H1 (cell line): ENCODE measurements at regions not wholly inside any gene's neighbourhood (a gene's known extent, or its start where the extent isn't known, plus 50 kb on each side); places are given as distances from the start of the nearest gene placed in this dataset.

ENCODE experiments used
- CTCF ChIA-PET: fragments of 300-600 bp; sonication (Branson Sonifier 250); formaldehyde crosslinking; loops from one replicate; lab custom pipeline; 2021; ENCODE audit not compliant: partially characterized antibody; lab: Charles Lee
- POLR2A ChIA-PET: fragments of 300-600 bp; sonication (Branson Sonifier 250); formaldehyde crosslinking; loops from one replicate; lab custom pipeline; 2021; ENCODE audit warnings: inconsistent platforms; ENCODE audit not compliant: partially characterized antibody; lab: Charles Lee
- DNase-seq, 2 experiments: peaks; one replicate each; pipeline versions ENCODE4 v3.0.0 to v3.0.0-alpha.2; 2010 to 2022; ENCODE audit warnings: low spot score in 2 of 2, low read depth in 1 of 2, mixed read lengths in 1 of 2
- FAIRE-seq: peaks from 2 replicates; lab custom pipeline; 2011; peaks lifted over from hg19 to GRCh38; lab: Jason Lieb, UNC
- H2AFZ ChIP-seq: 2 replicates; pipeline ENCODE4 v1.8.1; 2012; ENCODE audit warnings: low read length, inconsistent platforms
- H2AK5ac ChIP-seq: 2 replicates; pipeline ENCODE4 v1.6.1; 2013; ENCODE audit warnings: low read depth, low read length
- H2BK120ac ChIP-seq: replicated peaks from 2 replicates; pipeline ENCODE3; 2013; ENCODE audit warnings: low read depth, low read length, inconsistent platforms
- H2BK12ac ChIP-seq: 2 replicates; pipeline ENCODE4 v1.6.1; 2013; ENCODE audit warnings: low read depth, low read length
- H2BK15ac ChIP-seq: 2 replicates; pipeline ENCODE4 v1.6.1; 2013; ENCODE audit warnings: low read length
- H2BK20ac ChIP-seq: 2 replicates; pipeline ENCODE4 v1.6.1; 2013; ENCODE audit warnings: low read length
- H2BK5ac ChIP-seq: 2 replicates; pipeline ENCODE4 v1.6.1; 2013; ENCODE audit warnings: low read depth, low read length
- H3K14ac ChIP-seq: 2 replicates; pipeline ENCODE4 v1.6.1; 2013; ENCODE audit warnings: inconsistent platforms; ENCODE audit not compliant: insufficient read length
- H3K18ac ChIP-seq: 2 replicates; pipeline ENCODE4 v1.6.1; 2013; ENCODE audit warnings: low read length; ENCODE audit errors: extremely low read depth
- H3K23ac ChIP-seq: 2 replicates; pipeline ENCODE4 v1.6.1; 2013; ENCODE audit warnings: inconsistent platforms; ENCODE audit not compliant: insufficient read length
- H3K23me2 ChIP-seq: 2 replicates; pipeline ENCODE4 v1.6.1; 2013; ENCODE audit warnings: low read depth, low read length
- H3K27ac ChIP-seq: 2 replicates; pipeline ENCODE4 v1.6.1; 2011; ENCODE audit warnings: low read depth, low read length, inconsistent platforms
- H3K27me3 ChIP-seq, 4 experiments: replicated peaks in 1 of 4; 1 replicate in 1 of 4; 2 replicates in 3 of 4; pipeline versions ENCODE4 v1.6.1 to v1.8.1; 2011 to 2013; ENCODE audit warnings: low read length in 3 of 4, mild to moderate bottlenecking in 3 of 4, inconsistent platforms in 2 of 4, mixed read lengths in 2 of 4, moderate library complexity in 1 of 4; ENCODE audit not compliant: control insufficient read depth in 3 of 4, insufficient read depth in 3 of 4; ENCODE audit errors: extremely low read depth in 1 of 4
- H3K36me3 ChIP-seq, 4 experiments: 2 replicates each; pipeline versions ENCODE4 v1.6.1 to v1.8.1; 2011 to 2013; ENCODE audit warnings: mild to moderate bottlenecking in 4 of 4, low read length in 3 of 4, moderate library complexity in 2 of 4, control low read depth in 1 of 4, inconsistent platforms in 1 of 4; ENCODE audit not compliant: insufficient read depth in 4 of 4, control insufficient read depth in 2 of 4
- H3K4ac ChIP-seq: replicated peaks from 2 replicates; pipeline ENCODE3; 2013; ENCODE audit warnings: low read length, low read depth, mixed read lengths, inconsistent platforms; ENCODE audit not compliant: insufficient read length
- H3K4me1 ChIP-seq, 4 experiments: replicated peaks in 1 of 4; 1 replicate in 1 of 4; 2 replicates in 3 of 4; pipeline versions ENCODE4 v1.6.1 to v1.8.1; 2011 to 2013; ENCODE audit warnings: low read length in 3 of 4, inconsistent platforms in 2 of 4, mixed read lengths in 1 of 4; ENCODE audit not compliant: insufficient read depth in 4 of 4, control insufficient read depth in 3 of 4
- H3K4me2 ChIP-seq, 2 experiments: 2 replicates each; pipeline versions ENCODE4 v1.6.1 to v1.8.1; 2011 to 2013; ENCODE audit warnings: low read depth in 2 of 2, low read length in 2 of 2, control low read depth in 1 of 2, inconsistent platforms in 1 of 2, mild to moderate bottlenecking in 1 of 2; ENCODE audit not compliant: insufficient read depth in 1 of 2
- H3K4me3 ChIP-seq, 4 experiments: fragments of 200-600, 300-600 bp in 1 of 4; sonication (generic), shearing (Covaris generic), sonication (Bioruptor Twin) in 1 of 4; 2 replicates each; pipeline versions ENCODE4 v1.5.1 to v1.8.1; 2011 to 2016; ENCODE audit warnings: low read length in 4 of 4, low read depth in 3 of 4, control low read depth in 2 of 4, inconsistent platforms in 2 of 4, mild to moderate bottlenecking in 2 of 4, mixed read lengths in 1 of 4, moderate library complexity in 1 of 4; ENCODE audit not compliant: insufficient read depth in 2 of 4; ENCODE audit errors: extremely low read depth in 1 of 4
- H3K56ac ChIP-seq: replicated peaks from 2 replicates; pipeline ENCODE3; 2013; ENCODE audit warnings: low read depth, mild to moderate bottlenecking, mixed read lengths, low read length, inconsistent platforms; ENCODE audit not compliant: insufficient read length
- H3K79me1 ChIP-seq: 2 replicates; pipeline ENCODE4 v1.6.1; 2013; ENCODE audit warnings: low read depth, low read length, control low read depth
- H3K79me2 ChIP-seq, 2 experiments: 2 replicates each; pipeline versions ENCODE4 v1.6.1 to v1.8.1; 2012 to 2013; ENCODE audit warnings: low read length in 2 of 2, mild to moderate bottlenecking in 2 of 2, inconsistent platforms in 1 of 2; ENCODE audit not compliant: insufficient read depth in 2 of 2, control insufficient read depth in 1 of 2
- H3K9ac ChIP-seq, 4 experiments: replicated peaks in 1 of 4; 1 replicate in 1 of 4; 2 replicates in 3 of 4; pipeline versions ENCODE4 v1.6.1 to v1.8.1; 2011 to 2013; ENCODE audit warnings: low read depth in 3 of 4, low read length in 3 of 4, control low read depth in 2 of 4, mild to moderate bottlenecking in 2 of 4, moderate library complexity in 2 of 4, inconsistent platforms in 1 of 4; ENCODE audit errors: extremely low read depth in 1 of 4
- H3K9me3 ChIP-seq, 2 experiments: 2 replicates each; pipeline versions ENCODE4 v1.6.1 to v1.8.1; 2012 to 2013; ENCODE audit warnings: mild to moderate bottlenecking in 2 of 2, moderate library complexity in 2 of 2, control low read depth in 1 of 2, inconsistent platforms in 1 of 2, low read depth in 1 of 2, low read length in 1 of 2, mixed read lengths in 1 of 2; ENCODE audit not compliant: insufficient read depth in 2 of 2
- H4K20me1 ChIP-seq, 2 experiments: replicated peaks in 1 of 2; 2 replicates each; pipeline versions ENCODE3 to v1.8.1; 2011 to 2013; ENCODE audit warnings: inconsistent platforms in 2 of 2, low read length in 2 of 2, mild to moderate bottlenecking in 1 of 2; ENCODE audit not compliant: insufficient read depth in 2 of 2, control insufficient read depth in 1 of 2
- H4K5ac ChIP-seq: 2 replicates; pipeline ENCODE4 v1.6.1; 2013; ENCODE audit warnings: low read length, low read depth, mixed read lengths, inconsistent platforms; ENCODE audit not compliant: insufficient read length
- H4K8ac ChIP-seq: 2 replicates; pipeline ENCODE4 v1.8.0; 2013; ENCODE audit warnings: mild to moderate bottlenecking, moderate library complexity, low read length, inconsistent platforms; ENCODE audit not compliant: insufficient read depth; ENCODE audit errors: extremely low read depth
- H4K91ac ChIP-seq: replicated peaks from 2 replicates; pipeline ENCODE3; 2013; ENCODE audit warnings: low read length, mixed read lengths, inconsistent platforms; ENCODE audit not compliant: insufficient read length
- CREB1 ChIP-seq: IDR thresholded peaks from 2 replicates; pipeline ENCODE4 v1.6.1; 2012; ENCODE audit warnings: inconsistent platforms
- CTCF ChIP-seq, 3 experiments: IDR thresholded peaks; 1 replicate in 2 of 3; 2 replicates in 1 of 3; pipeline versions ENCODE4 v1.5.1 to v1.6.1; 2011; ENCODE audit warnings: low read length in 3 of 3, mild to moderate bottlenecking in 3 of 3, inconsistent platforms in 2 of 3, low read depth in 1 of 3, moderate library complexity in 1 of 3; ENCODE audit not compliant: insufficient read depth in 1 of 3; ENCODE audit errors: control extremely low read depth in 1 of 3
- EZH2 ChIP-seq: fragments of 200-600 bp; sonication (generic); IDR thresholded peaks from 2 replicates; pipeline ENCODE4 v1.7.1; 2012; ENCODE audit warnings: low read depth, mild to moderate bottlenecking, moderate library complexity, low read length, inconsistent platforms; ENCODE audit not compliant: severe bottlenecking
- NRF1 ChIP-seq: IDR thresholded peaks from 2 replicates; pipeline ENCODE4 v1.6.1; 2011; ENCODE audit warnings: mild to moderate bottlenecking, low read depth, low read length, improper control_type of control experiment
- RNF2 ChIP-seq: fragments of 200-900, 300-1000 bp; sonication (generic); IDR thresholded peaks from 2 replicates; pipeline ENCODE4 v1.7.1; 2016; ENCODE audit warnings: borderline replicate concordance, low read depth, mild to moderate bottlenecking, antibody characterized with exemption, low read length; ENCODE audit not compliant: poor library complexity, severe bottlenecking; ENCODE audit errors: missing control alignments
- TEAD4 ChIP-seq: IDR thresholded peaks from 2 replicates; pipeline ENCODE4 v1.6.1; 2012; ENCODE audit warnings: low read depth, low read length, inconsistent platforms, mixed read lengths
- YY1 ChIP-seq: IDR thresholded peaks from 2 replicates; pipeline ENCODE4 v1.6.1; 2011; ENCODE audit warnings: low read depth, mild to moderate bottlenecking, low read length
- WGBS, 2 experiments: shearing (Covaris generic) in 1 of 2; methylation state at CpG; one replicate each; pipeline versions ENCODE4 v1.1.6 to v1.1.7; 2013 to 2015; ENCODE audit warnings: low lambda C conversion rate in 2 of 2, mixed read lengths in 2 of 2, inconsistent platforms in 1 of 2, low coverage in 1 of 2, missing lambda C conversion rate in 1 of 2; ENCODE audit not compliant: insufficient replicate concordance in 2 of 2, insufficient coverage in 1 of 2, insufficient read length in 1 of 2; ENCODE audit errors: extremely low coverage in 1 of 2, missing lambda C conversion rate in 1 of 2; 5-methylcytosine and 5-hydroxymethylcytosine counted together
- TF ChIP-seq, protein P1 (sequence below): IDR thresholded peaks from 2 replicates; pipeline ENCODE4 v1.6.1; 2011; ENCODE audit warnings: low read depth, mild to moderate bottlenecking, low read length; ENCODE audit not compliant: insufficient read depth

GRCh38 chr7:131008840-131009711 lies 275.1 kb upstream of the KLF14 start:
- no peaks in the 10 kb centered on the region; a peak in 1 of 7 replicates for H3K27me3 ChIP-seq
- H3K9me3 ChIP-seq = no peaks in the 10 kb centered on the region
- no peak overlapping the region for H3K4me3 ChIP-seq
- H3K79me2 ChIP-seq = 0 out of 4 replicates have a peak, but pooled peaks cover 0 to 4% of the 10 kb centered on the region in 2 experiments
- H2BK5ac ChIP-seq = no peak overlapping the region
- H3K23me2 ChIP-seq = no peaks in the 10 kb centered on the region
- H2AK5ac ChIP-seq = no peak overlapping the region
- H2AFZ ChIP-seq = no peak overlapping the region
- no peak overlapping the region for H3K27ac ChIP-seq
- H3K4me1 ChIP-seq = peaks cover 0 to 4% (median 2%) of the 10 kb centered on the region in 4 experiments; a peak in 6 of 7 replicates
- no peak overlapping the region for H2BK15ac ChIP-seq
- no peak overlapping the region for H3K23ac ChIP-seq
- H3K36me3 ChIP-seq = no peaks in the 10 kb centered on the region
- no peak overlapping the region for H2BK12ac ChIP-seq
- no peak overlapping the region for H3K14ac ChIP-seq
- H3K56ac ChIP-seq = no peak overlapping the region
- no peak overlapping the region for H3K9ac ChIP-seq
- peaks cover 0 to 2% of the 10 kb centered on the region in 2 experiments for H4K20me1 ChIP-seq
- no peak overlapping the region for H4K8ac ChIP-seq
- H3K4me2 ChIP-seq = no peak overlapping the region
- H2BK20ac ChIP-seq = no peak overlapping the region
- 87% methylated on average over 5 of the region's 5 CpGs; no CpG with 5 or more reads in 1 of the 2 experiments for WGBS, 2 experiments
- POLR2A ChIA-PET = no interaction called here
- no peak overlapping the region for H4K91ac ChIP-seq
- H3K79me1 ChIP-seq = no peaks in the 10 kb centered on the region; the same call in 1 of the 2 replicates
- CTCF ChIA-PET = interaction anchor here (0.7 to 1.6 kb wide), 5 partner anchors 19 to 134 kb away, joined by 3 to 10 read pairs (median 4); no protein-coding TSS in a partner anchor
- H3K4ac ChIP-seq = no peak overlapping the region
- H2BK120ac ChIP-seq = no peak overlapping the region
- no peak for DNase-seq
- H4K5ac ChIP-seq = no peak overlapping the region
- no peak for FAIRE-seq
- no peak overlapping the region for H3K18ac ChIP-seq
- TF ChIP-seq EZH2 (no peak), YY1 (no peak), CREB1 (no peak), CTCF (IDR thresholded peaks at IDR 0.05; ENCODE audit: control extremely low read depth in 1 of 3, insufficient read depth in 1 of 3, low read depth in 1 of 3, low read length in 3 of 3) (no peak), TEAD4 (no peak), RNF2 (no peak), NRF1 (no peak)
- TF ChIP-seq, protein P1, sequence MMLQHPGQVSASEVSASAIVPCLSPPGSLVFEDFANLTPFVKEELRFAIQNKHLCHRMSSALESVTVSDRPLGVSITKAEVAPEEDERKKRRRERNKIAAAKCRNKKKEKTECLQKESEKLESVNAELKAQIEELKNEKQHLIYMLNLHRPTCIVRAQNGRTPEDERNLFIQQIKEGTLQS = no peak
